Smooth muscle cell (in vitro differentiated cells): ENCODE measurements at regions not wholly inside any gene's neighbourhood (a gene's known extent, or its start where the extent isn't known, plus 50 kb on each side); places are given as distances from the start of the nearest gene placed in this dataset.

Experiments used
- DNase-seq: peaks from one replicate; lab custom pipeline; 2025; ENCODE audit not compliant: unreplicated experiment; lab: John Stamatoyannopoulos, UW
- H2AFZ ChIP-seq: fragments of 200-600 bp; sonication (generic); 2 replicates; pipeline ENCODE4 v1.6.0; 2016; ENCODE audit warnings: antibody characterized with exemption, low read depth, mild to moderate bottlenecking
- H3F3A ChIP-seq: fragments of 200-600 bp; sonication (generic); 2 replicates; pipeline ENCODE4 v1.6.0; 2017; ENCODE audit warnings: antibody characterized with exemption, low read depth
- H3K27ac ChIP-seq: fragments of 200-600 bp; sonication (generic); 2 replicates; pipeline ENCODE4 v1.5.1; 2016; ENCODE audit warnings: low read depth, mild to moderate bottlenecking
- H3K27me3 ChIP-seq: fragments of 200-600 bp; sonication (generic); 2 replicates; pipeline ENCODE4 v1.6.1; 2016; ENCODE audit warnings: low read depth, mild to moderate bottlenecking
- H3K36me3 ChIP-seq: fragments of 200-600 bp; sonication (generic); 2 replicates; pipeline ENCODE4 v1.5.1; 2016; ENCODE audit warnings: low read depth
- H3K4me1 ChIP-seq: fragments of 200-600 bp; sonication (generic); 2 replicates; pipeline ENCODE4 v1.5.1; 2016; ENCODE audit warnings: low read depth
- H3K4me2 ChIP-seq: fragments of 200-600 bp; sonication (generic); 2 replicates; pipeline ENCODE4 v1.6.0; 2016; ENCODE audit warnings: mild to moderate bottlenecking
- H3K4me3 ChIP-seq: fragments of 200-600 bp; sonication (generic); 2 replicates; pipeline ENCODE4 v1.5.1; 2016; ENCODE audit warnings: mild to moderate bottlenecking
- H3K79me2 ChIP-seq: fragments of 200-600 bp; sonication (generic); 2 replicates; pipeline ENCODE4 v1.6.0; 2016; ENCODE audit warnings: low read depth, mild to moderate bottlenecking
- H3K9ac ChIP-seq: fragments of 200-600 bp; sonication (generic); 2 replicates; pipeline ENCODE4 v1.6.0; 2016; ENCODE audit warnings: low read depth
- H3K9me3 ChIP-seq: fragments of 200-600 bp; sonication (generic); replicated peaks from 2 replicates; pipeline ENCODE4 v1.5.1; 2016; ENCODE audit warnings: low read depth
- H4K20me1 ChIP-seq: fragments of 200-600 bp; sonication (generic); 2 replicates; pipeline ENCODE4 v1.6.0; 2016; ENCODE audit warnings: low read depth
- CTCF ChIP-seq: fragments of 200-600 bp; sonication (generic); IDR thresholded peaks from 2 replicates; pipeline ENCODE4 v1.5.1; 2017; ENCODE audit warnings: borderline replicate concordance, mild to moderate bottlenecking, antibody characterized with exemption; ENCODE audit not compliant: insufficient read depth, poor library complexity, severe bottlenecking
- WGBS: methylation state at CpG from one replicate; pipeline ENCODE4 v1.1.7; 2016; ENCODE audit warnings: low lambda C conversion rate; 5-methylcytosine and 5-hydroxymethylcytosine counted together

- TF ChIP-seq CTCF = no peak
- no peaks in the 10 kb centered on the region for H3K79me2 ChIP-seq
- no peaks in the 10 kb centered on the region for H3K4me1 ChIP-seq
- H3K9ac ChIP-seq = no peak overlapping the region
- no peaks in the 10 kb centered on the region for H4K20me1 ChIP-seq
- no peak overlapping the region for H3K4me2 ChIP-seq
- no peak overlapping the region for H3K4me3 ChIP-seq
- H3K27ac ChIP-seq = no peak overlapping the region
- H3F3A ChIP-seq = no peaks in the 10 kb centered on the region
- no peak overlapping the region for H2AFZ ChIP-seq
- no peaks in the 10 kb centered on the region for H3K36me3 ChIP-seq
- 57% methylated on average over 1 of the region's 1 CpG for WGBS
- no peaks in the 10 kb centered on the region for H3K27me3 ChIP-seq
- no peaks in the 10 kb centered on the region for H3K9me3 ChIP-seq
- DNase-seq = no peak
These were observed 103.1 kb downstream of the OTOL1 start for GRCh38 chr3:161599697-161600096.

GRCh38 chr3:161600173-161600572 lies 103.6 kb downstream of the OTOL1 start:
- TF ChIP-seq CTCF = no peak
- Histone ChIP-seq H3K79me2 (no peaks in the 10 kb centered on the region), H3K9ac (no peak overlapping the region), H3K27ac (no peak overlapping the region), H3K36me3 (no peaks in the 10 kb centered on the region), H4K20me1 (no peaks in the 10 kb centered on the region), H3K27me3 (no peaks in the 10 kb centered on the region), H3K9me3 (no peaks in the 10 kb centered on the region), H3K4me3 (no peak overlapping the region), H3K4me2 (no peak overlapping the region), H2AFZ (no peak overlapping the region), H3F3A (no peaks in the 10 kb centered on the region), H3K4me1 (no peaks in the 10 kb centered on the region)
- DNase-seq = no peak
- 82% methylated on average over 5 of the region's 5 CpGs for WGBS

- Histone ChIP-seq H3K4me2 (no peak overlapping the region), H4K20me1 (no peaks in the 10 kb centered on the region), H3K36me3 (no peaks in the 10 kb centered on the region), H3K79me2 (no peaks in the 10 kb centered on the region), H2AFZ (no peak overlapping the region), H3K27ac (no peak overlapping the region), H3K9me3 (no peaks in the 10 kb centered on the region), H3K4me3 (no peak overlapping the region), H3K4me1 (no peaks in the 10 kb centered on the region), H3K27me3 (no peaks in the 10 kb centered on the region), H3F3A (no peaks in the 10 kb centered on the region), H3K9ac (no peak overlapping the region)
- no peak for TF ChIP-seq CTCF
- no peak for DNase-seq
- 89% methylated on average over 1 of the region's 1 CpG for WGBS
These were observed 105.9 kb downstream of the OTOL1 start for GRCh38 chr3:161602475-161602874.

- Histone ChIP-seq H3K9ac (no peak overlapping the region), H3K4me1 (no peaks in the 10 kb centered on the region), H4K20me1 (no peaks in the 10 kb centered on the region)
These were observed 106.3 kb downstream of the OTOL1 start for GRCh38 chr3:161602918-161603317.

More at GRCh38 chr3:161602918-161603317, 106.3 kb downstream of the OTOL1 start:
- H3K36me3 ChIP-seq = no peaks in the 10 kb centered on the region
- H3F3A ChIP-seq = no peaks in the 10 kb centered on the region
- H3K27me3 ChIP-seq = no peaks in the 10 kb centered on the region
- no peak overlapping the region for H3K4me3 ChIP-seq
- H3K9me3 ChIP-seq = no peaks in the 10 kb centered on the region
- no peak overlapping the region for H3K4me2 ChIP-seq
- no peak overlapping the region for H2AFZ ChIP-seq
- no peak for DNase-seq
- no peaks in the 10 kb centered on the region for H3K79me2 ChIP-seq
- H3K27ac ChIP-seq = no peak overlapping the region
- no peak for TF ChIP-seq CTCF
